OCI-LY7 (cell line): ENCODE measurements at regions not wholly inside any gene's neighbourhood (a gene's known extent, or its start where the extent isn't known, plus 50 kb on each side); places are given as distances from the start of the nearest gene placed in this dataset.
A peak's percentile ranks its signal among the peaks of the same experiment; 100 is the strongest.

ENCODE experiments used
- BruUV-seq: library from RNA; stranded (reverse); fragments of 400-500 nt; replicated peaks from 2 replicates; lab custom pipeline; 2021; lab: Mats Ljungman, UMichigan
- CTCF ChIA-PET: fragments of 300-600 bp; sonication (Branson Sonifier 250); formaldehyde crosslinking; loops from one replicate; lab custom pipeline; 2022; ENCODE audit warnings: antibody characterized with exemption; ENCODE audit not compliant: unreplicated experiment; lab: Charles Lee
- POLR2A ChIA-PET: fragments of 300-600 bp; sonication (Branson Sonifier 250); formaldehyde crosslinking; loops from one replicate; lab custom pipeline; 2022; ENCODE audit warnings: antibody characterized with exemption; lab: Charles Lee
- DNase-seq: peaks from one replicate; pipeline ENCODE4 v3.0.0-alpha.2; 2015; ENCODE audit warnings: low spot score
- H2AFZ ChIP-seq: fragments of 200-600 bp; sonication (generic), shearing (Covaris generic); 2 replicates; pipeline ENCODE4 v1.6.1; 2014; ENCODE audit warnings: mild to moderate bottlenecking, antibody characterized with exemption, low read length, moderate library complexity
- H3K27ac ChIP-seq: fragments of 200-600 bp; sonication (generic); 2 replicates; pipeline ENCODE4 v1.5.1; 2014; ENCODE audit warnings: mixed run types, low read depth, mild to moderate bottlenecking, moderate library complexity, low read length, inconsistent platforms; ENCODE audit not compliant: poor library complexity, severe bottlenecking
- H3K36me3 ChIP-seq: fragments of 200-600 bp; sonication (generic); 2 replicates; pipeline ENCODE4 v1.6.1; 2014; ENCODE audit warnings: mild to moderate bottlenecking, antibody characterized with exemption, low read length, moderate library complexity, mixed read lengths; ENCODE audit not compliant: insufficient read depth
- H3K4me1 ChIP-seq: fragments of 200-600 bp; sonication (generic); 2 replicates; pipeline ENCODE4 v1.5.1; 2014; ENCODE audit warnings: mild to moderate bottlenecking, low read length; ENCODE audit not compliant: insufficient read depth, poor library complexity, severe bottlenecking
- H3K4me2 ChIP-seq: fragments of 200-600 bp; sonication (generic); 2 replicates; pipeline ENCODE4 v1.6.1; 2014; ENCODE audit warnings: mild to moderate bottlenecking, low read length
- H3K4me3 ChIP-seq: fragments of 200-600 bp; sonication (generic); 2 replicates; pipeline ENCODE4 v1.5.1; 2014; ENCODE audit warnings: mild to moderate bottlenecking, low read depth, low read length; ENCODE audit not compliant: poor library complexity, severe bottlenecking
- H3K79me2 ChIP-seq: fragments of 200-600 bp; sonication (generic); 2 replicates; pipeline ENCODE4 v1.6.1; 2016; ENCODE audit warnings: low read depth, mild to moderate bottlenecking, low read length, moderate library complexity, mixed read lengths; ENCODE audit not compliant: insufficient read depth
- H3K9me2 ChIP-seq: fragments of 200-600 bp; sonication (generic); 2 replicates; pipeline ENCODE4 v1.6.1; 2016; ENCODE audit warnings: mild to moderate bottlenecking, low read length, mixed read lengths; ENCODE audit not compliant: insufficient read depth
- H3K9me3 ChIP-seq: fragments of 200-600 bp; sonication (generic); 2 replicates; pipeline ENCODE4 v1.6.1; 2014; ENCODE audit warnings: mild to moderate bottlenecking, mixed run types, low read length, mixed read lengths
- H4K20me1 ChIP-seq: fragments of 200-600 bp; sonication (generic); 2 replicates; pipeline ENCODE4 v1.6.1; 2014; ENCODE audit warnings: mild to moderate bottlenecking, antibody characterized with exemption, low read length, moderate library complexity, mixed read lengths; ENCODE audit not compliant: insufficient read depth
- EZH2phosphoT487 ChIP-seq: fragments of 200-600 bp; sonication (generic); IDR thresholded peaks from 2 replicates; pipeline ENCODE4 v1.6.1; 2018; ENCODE audit warnings: low read depth, borderline replicate concordance, mild to moderate bottlenecking, mixed run types, antibody characterized with exemption, low read length, moderate library complexity, mixed read lengths
- intact Hi-C: fragments of 100-400 bp; cut with micrococcal nuclease; formaldehyde crosslinking; loops from one replicate; pipeline ENCODE4 v1.10.0; 2022; ENCODE audit not compliant: unreplicated experiment
- TF ChIP-seq, protein P1 (sequence below): fragments of 200-600 bp; sonication (generic); conservative IDR thresholded peaks from 2 replicates; pipeline ENCODE4 v1.5.1; 2014; ENCODE audit warnings: mild to moderate bottlenecking, antibody characterized with exemption, low read length, moderate library complexity, mixed read lengths

DNA sequence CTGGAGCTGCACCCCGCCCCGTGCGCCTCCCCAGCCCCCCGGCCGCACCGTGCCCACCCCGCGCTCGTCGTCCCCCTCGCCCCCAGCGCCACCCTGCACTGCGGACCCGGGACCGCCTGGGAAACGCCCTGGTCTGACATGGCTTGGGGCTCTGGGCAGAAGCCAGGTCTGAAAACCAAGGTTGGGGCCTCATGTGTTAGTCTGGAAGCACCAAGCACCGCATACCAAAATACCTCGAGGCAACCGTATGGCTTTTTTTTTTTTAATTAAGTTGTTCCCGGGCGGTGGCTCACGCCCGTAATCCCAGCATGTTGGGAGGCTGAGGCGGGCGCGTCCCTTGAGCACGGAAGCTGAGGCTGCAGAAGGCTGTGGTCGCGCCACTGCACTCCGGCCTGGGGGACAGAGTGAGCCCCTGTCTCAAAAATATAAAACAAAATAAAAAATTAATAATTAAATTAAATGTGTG, 91.5 kb upstream of the CHD2 start:
- Histone ChIP-seq H3K9me2 (no peaks in the 10 kb centered on the region), H2AFZ (peak overlapping the region; percentile 40), H3K36me3 (no peaks in the 10 kb centered on the region), H3K9me3 (no peaks in the 10 kb centered on the region), H3K4me3 (peak overlapping the region; percentile 68), H3K4me2 (peak overlapping the region; percentile 80), H3K4me1 (peaks cover 54% of the 10 kb centered on the region), H3K27ac (peak overlapping the region; percentile 98), H3K79me2 (peaks cover 26% of the 10 kb centered on the region; the same call in 1 of the 2 replicates), H4K20me1 (no peaks in the 10 kb centered on the region)
- ChIA-PET POLR2A (interaction anchor here (0.6 to 8.0 kb wide), 15 partner anchors 9 to 804 kb away, joined by 3 to 154 read pairs (median 11); partner anchors contain the start of gene CHD2), CTCF (interaction anchor here (0.6 to 2.2 kb wide), 6 partner anchors 24 to 210 kb away, joined by 3 to 8 read pairs (median 6); no protein-coding TSS in a partner anchor)
- DNase-seq, result no peak
- no TSS peak for BruUV-seq
- TF ChIP-seq, protein P1, sequence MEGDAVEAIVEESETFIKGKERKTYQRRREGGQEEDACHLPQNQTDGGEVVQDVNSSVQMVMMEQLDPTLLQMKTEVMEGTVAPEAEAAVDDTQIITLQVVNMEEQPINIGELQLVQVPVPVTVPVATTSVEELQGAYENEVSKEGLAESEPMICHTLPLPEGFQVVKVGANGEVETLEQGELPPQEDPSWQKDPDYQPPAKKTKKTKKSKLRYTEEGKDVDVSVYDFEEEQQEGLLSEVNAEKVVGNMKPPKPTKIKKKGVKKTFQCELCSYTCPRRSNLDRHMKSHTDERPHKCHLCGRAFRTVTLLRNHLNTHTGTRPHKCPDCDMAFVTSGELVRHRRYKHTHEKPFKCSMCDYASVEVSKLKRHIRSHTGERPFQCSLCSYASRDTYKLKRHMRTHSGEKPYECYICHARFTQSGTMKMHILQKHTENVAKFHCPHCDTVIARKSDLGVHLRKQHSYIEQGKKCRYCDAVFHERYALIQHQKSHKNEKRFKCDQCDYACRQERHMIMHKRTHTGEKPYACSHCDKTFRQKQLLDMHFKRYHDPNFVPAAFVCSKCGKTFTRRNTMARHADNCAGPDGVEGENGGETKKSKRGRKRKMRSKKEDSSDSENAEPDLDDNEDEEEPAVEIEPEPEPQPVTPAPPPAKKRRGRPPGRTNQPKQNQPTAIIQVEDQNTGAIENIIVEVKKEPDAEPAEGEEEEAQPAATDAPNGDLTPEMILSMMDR, result no peak
- TF ChIP-seq EZH2phosphoT487, result no peak
- intact Hi-C loops, result loop anchor here (1.0 kb wide), 4 partner anchors 24 to 110 kb away; partner anchors contain the start of gene CHD2

DNA sequence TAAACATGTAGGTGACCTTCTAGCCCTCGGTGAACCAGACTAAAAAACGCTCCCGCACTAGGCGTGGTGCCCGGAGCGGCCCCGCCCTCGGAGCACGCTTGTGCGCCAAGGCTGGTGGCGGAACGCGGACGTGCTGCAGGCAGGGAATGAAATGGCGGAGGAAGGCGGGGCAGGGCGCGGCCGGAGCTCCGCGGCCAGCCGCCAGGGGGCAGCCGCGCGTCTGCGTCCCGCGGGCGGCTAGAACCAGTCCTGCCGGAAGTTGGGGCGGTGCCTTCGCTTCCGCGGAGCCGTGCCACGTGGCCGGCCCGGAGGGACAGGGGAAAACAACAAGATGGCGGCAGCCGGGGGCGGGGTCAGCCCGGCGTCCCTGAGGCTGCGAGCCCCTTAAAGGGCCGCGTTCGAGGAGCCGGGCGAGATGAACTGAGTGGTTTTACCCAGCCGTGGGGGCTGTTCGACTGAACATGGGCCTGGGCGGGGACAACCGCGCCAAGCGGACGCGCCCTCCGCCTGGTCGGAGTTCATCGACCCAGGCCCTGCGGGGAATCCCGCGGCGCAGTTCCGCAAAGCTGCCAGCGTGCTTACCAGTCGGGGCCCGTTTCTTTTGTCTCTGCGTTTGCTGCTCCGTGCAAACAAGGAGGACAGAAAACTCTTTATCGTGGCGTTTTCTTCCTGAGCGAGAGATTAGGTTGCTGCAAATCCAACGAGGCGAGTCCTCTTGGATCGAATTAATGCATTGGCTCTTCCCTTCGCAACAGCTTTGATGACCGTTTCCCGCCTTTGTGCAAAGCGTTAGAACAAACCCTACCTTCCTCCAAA, 90.9 kb upstream of the CHD2 start:
- Histone ChIP-seq H3K4me3 (peak overlapping the region; percentile 73), H3K27ac (peak overlapping the region; percentile 98), H3K79me2 (peaks cover 26% of the 10 kb centered on the region; the same call in 1 of the 2 replicates), H3K9me2 (no peaks in the 10 kb centered on the region), H3K4me2 (peak overlapping the region; percentile 84), H2AFZ (no peak overlapping the region; the same call in 1 of the 2 replicates), H4K20me1 (no peaks in the 10 kb centered on the region), H3K36me3 (no peaks in the 10 kb centered on the region), H3K4me1 (peaks cover 51% of the 10 kb centered on the region), H3K9me3 (no peaks in the 10 kb centered on the region)
- intact Hi-C loops, result loop anchor here (1.0 kb wide), 4 partner anchors 23 to 109 kb away; partner anchors contain the start of gene CHD2
- BruUV-seq, result TSS peak; percentile 97
- no peak for TF ChIP-seq EZH2phosphoT487
- TF ChIP-seq, protein P1, result peak; percentile 91
- ChIA-PET POLR2A (interaction anchor here (0.6 to 8.0 kb wide), 19 partner anchors 8 to 664 kb away, joined by 3 to 154 read pairs (median 9); partner anchors contain the start of gene CHD2), CTCF (interaction anchor here (0.8 to 2.2 kb wide), 5 partner anchors 10 to 112 kb away, joined by 3 to 8 read pairs (median 6); no protein-coding TSS in a partner anchor)
- DNase-seq, result peak; percentile 99
